ENCODE measurements at regions not wholly inside any gene's neighbourhood (a gene's known extent, or its start where the extent isn't known, plus 50 kb on each side); places are given as distances from the start of the nearest gene placed in this dataset.

GRCh38 chr6:19995575-19996257 lies 158.5 kb downstream of the ID4 start:
- H3K9me3 ChIP-seq (ENCODE audit: insufficient read depth, low read length), result no peaks in the 10 kb centered on the region
- H3K9ac ChIP-seq (ENCODE audit: low read length), result no peak overlapping the region
- H3K9me2 ChIP-seq (replicated peaks; ENCODE audit: insufficient read depth, low read length), result no peaks in the 10 kb centered on the region
- no peaks in the 10 kb centered on the region for H3F3A ChIP-seq (ENCODE audit: insufficient read depth)
- TF ChIP-seq CTCF (IDR thresholded peaks at IDR 0.05; ENCODE audit: insufficient read depth, low read length, poor library complexity, severe bottlenecking) (no peak), EZH2phosphoT487 (conservative IDR thresholded peaks at IDR 0.05; ENCODE audit: low read length) (no peak)
- H3K79me2 ChIP-seq (ENCODE audit: insufficient read depth, low read length), result no peaks in the 10 kb centered on the region
- no peak overlapping the region for H2AFZ ChIP-seq (ENCODE audit: low read depth, low read length, severe bottlenecking)
- H3K27ac ChIP-seq (ENCODE audit: low read depth, low read length), result no peak overlapping the region
- H3K27me3 ChIP-seq (ENCODE audit: low read length), result no peaks in the 10 kb centered on the region
- no peaks in the 10 kb centered on the region for H3K36me3 ChIP-seq (ENCODE audit: low read length)
- H3K4me3 ChIP-seq (ENCODE audit: insufficient read depth, low read length, poor library complexity, severe bottlenecking), result no peak overlapping the region
- H3K4me2 ChIP-seq (ENCODE audit: low read depth, low read length, poor library complexity, severe bottlenecking), result no peak overlapping the region
- H4K20me1 ChIP-seq (ENCODE audit: low read depth, low read length), result no peaks in the 10 kb centered on the region

GRCh38 chr6:19997104-19997503 lies 159.9 kb downstream of the ID4 start:
- Histone ChIP-seq H3K9me3 (ENCODE audit: insufficient read depth, low read length) (no peaks in the 10 kb centered on the region), H3K36me3 (ENCODE audit: low read length) (no peaks in the 10 kb centered on the region), H3K27me3 (ENCODE audit: low read length) (no peaks in the 10 kb centered on the region), H3K79me2 (ENCODE audit: insufficient read depth, low read length) (no peaks in the 10 kb centered on the region), H2AFZ (ENCODE audit: low read depth, low read length, severe bottlenecking) (no peak overlapping the region), H3K9ac (ENCODE audit: low read length) (no peak overlapping the region), H3K4me2 (ENCODE audit: low read depth, low read length, poor library complexity, severe bottlenecking) (no peak overlapping the region), H3F3A (ENCODE audit: insufficient read depth) (no peaks in the 10 kb centered on the region), H3K9me2 (replicated peaks; ENCODE audit: insufficient read depth, low read length) (no peaks in the 10 kb centered on the region), H3K27ac (ENCODE audit: low read depth, low read length) (no peak overlapping the region), H4K20me1 (ENCODE audit: low read depth, low read length) (no peaks in the 10 kb centered on the region), H3K4me3 (ENCODE audit: insufficient read depth, low read length, poor library complexity, severe bottlenecking) (no peak overlapping the region)
- TF ChIP-seq EZH2phosphoT487 (conservative IDR thresholded peaks at IDR 0.05; ENCODE audit: low read length) (no peak), CTCF (IDR thresholded peaks at IDR 0.05; ENCODE audit: insufficient read depth, low read length, poor library complexity, severe bottlenecking) (no peak)

GRCh38 chr6:19998541-19998940 lies 161.4 kb downstream of the ID4 start:
- H3K27ac ChIP-seq (ENCODE audit: low read depth, low read length), result no peak overlapping the region

More at GRCh38 chr6:19998541-19998940, 161.4 kb downstream of the ID4 start:
- Histone ChIP-seq H3K9ac (ENCODE audit: low read length) (no peak overlapping the region), H3K9me2 (replicated peaks; ENCODE audit: insufficient read depth, low read length) (no peaks in the 10 kb centered on the region), H3K27me3 (ENCODE audit: low read length) (no peaks in the 10 kb centered on the region), H2AFZ (ENCODE audit: low read depth, low read length, severe bottlenecking) (no peak overlapping the region), H3K4me3 (ENCODE audit: insufficient read depth, low read length, poor library complexity, severe bottlenecking) (no peak overlapping the region), H3K9me3 (ENCODE audit: insufficient read depth, low read length) (no peaks in the 10 kb centered on the region), H3F3A (ENCODE audit: insufficient read depth) (no peaks in the 10 kb centered on the region), H3K79me2 (ENCODE audit: insufficient read depth, low read length) (no peaks in the 10 kb centered on the region), H3K36me3 (ENCODE audit: low read length) (no peaks in the 10 kb centered on the region), H4K20me1 (ENCODE audit: low read depth, low read length) (no peaks in the 10 kb centered on the region), H3K4me2 (ENCODE audit: low read depth, low read length, poor library complexity, severe bottlenecking) (no peak overlapping the region)
- TF ChIP-seq EZH2phosphoT487 (conservative IDR thresholded peaks at IDR 0.05; ENCODE audit: low read length) (no peak), CTCF (IDR thresholded peaks at IDR 0.05; ENCODE audit: insufficient read depth, low read length, poor library complexity, severe bottlenecking) (no peak)
